DND-41 (cell line): ENCODE measurements at regions not wholly inside any gene's neighbourhood (a gene's known extent, or its start where the extent isn't known, plus 50 kb on each side); places are given as distances from the start of the nearest gene placed in this dataset.

ENCODE experiments used
- ATAC-seq: fragments of 200-7000 bp; cut with Tn5 transposase; 3 replicates; pipeline ENCODE4 v1.9.1; 2021; ENCODE audit warnings: low read depth; ENCODE audit not compliant: insufficient read depth
- DNase-seq: peaks from one replicate; pipeline ENCODE4 v3.0.0-alpha.2; 2020
- H2AFZ ChIP-seq: 2 replicates; pipeline ENCODE4 v1.6.0; 2012; ENCODE audit warnings: low read depth, low read length
- H3K27ac ChIP-seq: 2 replicates; pipeline ENCODE4 v1.5.1; 2012; ENCODE audit warnings: low read length, inconsistent platforms
- H3K27me3 ChIP-seq: fragments of 200-600 bp; sonication (generic); 2 replicates; pipeline ENCODE4 v1.6.0; 2012; ENCODE audit warnings: low read length, mild to moderate bottlenecking, inconsistent platforms; ENCODE audit not compliant: insufficient read depth, poor library complexity
- H3K36me3 ChIP-seq: 2 replicates; pipeline ENCODE4 v1.5.1; 2012; ENCODE audit warnings: low read length, inconsistent platforms; ENCODE audit not compliant: insufficient read depth
- H3K4me1 ChIP-seq: 2 replicates; pipeline ENCODE4 v1.5.1; 2012; ENCODE audit warnings: mild to moderate bottlenecking, low read length; ENCODE audit not compliant: insufficient read depth
- H3K4me2 ChIP-seq: 2 replicates; pipeline ENCODE4 v1.6.0; 2012; ENCODE audit warnings: mild to moderate bottlenecking, moderate library complexity, low read length, inconsistent platforms; ENCODE audit not compliant: insufficient read depth
- H3K4me3 ChIP-seq, 2 experiments: fragments of 200-600 bp in 1 of 2; shearing (Covaris generic) in 1 of 2; 2 replicates each; pipeline ENCODE4 v1.5.1; 2012 to 2016; ENCODE audit warnings: inconsistent platforms in 2 of 2, low read length in 2 of 2, mild to moderate bottlenecking in 2 of 2, low read depth in 1 of 2, moderate library complexity in 1 of 2
- H3K79me2 ChIP-seq: 2 replicates; pipeline ENCODE4 v1.6.0; 2012; ENCODE audit warnings: low read length, inconsistent platforms; ENCODE audit not compliant: insufficient read depth
- H3K9ac ChIP-seq: 2 replicates; pipeline ENCODE4 v1.6.0; 2012; ENCODE audit warnings: low read depth, mild to moderate bottlenecking, inconsistent platforms, low read length, moderate library complexity
- H3K9me3 ChIP-seq: 2 replicates; pipeline ENCODE4 v1.5.1; 2012; ENCODE audit warnings: low read length, moderate library complexity, mild to moderate bottlenecking, inconsistent platforms; ENCODE audit not compliant: insufficient read depth, severe bottlenecking
- H4K20me1 ChIP-seq: 2 replicates; pipeline ENCODE4 v1.6.0; 2012; ENCODE audit warnings: low read length; ENCODE audit not compliant: insufficient read depth
- EZH2 ChIP-seq: IDR thresholded peaks from 3 replicates; pipeline ENCODE4 v1.6.1; 2012; ENCODE audit warnings: borderline replicate concordance, low read depth, mild to moderate bottlenecking, moderate library complexity, low read length, inconsistent platforms; ENCODE audit not compliant: severe bottlenecking
- TF ChIP-seq, protein P1 (sequence below): IDR thresholded peaks from 2 replicates; pipeline ENCODE4 v1.5.1; 2012; ENCODE audit warnings: borderline replicate concordance, low read length, moderate library complexity, mild to moderate bottlenecking; ENCODE audit not compliant: poor library complexity, severe bottlenecking; ENCODE audit errors: extremely low read depth

DNA sequence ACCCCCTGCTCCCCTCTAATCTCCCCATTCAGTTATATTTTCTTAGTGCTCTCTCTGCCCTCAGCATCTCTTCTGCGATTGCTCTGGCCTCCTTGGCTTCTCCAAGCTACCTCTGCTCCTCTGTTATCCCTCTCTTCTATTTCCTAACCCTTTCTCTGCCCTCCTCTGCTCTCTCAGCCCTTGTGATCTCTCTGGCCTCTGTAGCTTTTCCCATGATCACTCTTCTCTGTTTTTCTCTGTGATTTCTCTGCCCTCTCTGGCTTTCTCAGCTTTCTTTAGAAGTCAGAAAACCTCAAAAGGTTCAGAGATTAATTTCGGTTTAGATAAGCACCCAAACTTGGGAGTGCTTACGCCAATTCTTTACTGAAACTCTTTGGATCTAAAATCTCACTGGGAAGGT is 795.0 kb downstream of the DIAPH3 start:
- Histone ChIP-seq H3K9me3 (no peaks in the 10 kb centered on the region), H3K4me1 (no peaks in the 10 kb centered on the region), H4K20me1 (no peaks in the 10 kb centered on the region), H3K4me2 (no peak overlapping the region), H3K27ac (no peak overlapping the region), H3K4me3 (no peak overlapping the region), H3K36me3 (no peaks in the 10 kb centered on the region), H3K79me2 (no peaks in the 10 kb centered on the region), H3K27me3 (no peaks in the 10 kb centered on the region), H3K9ac (no peak overlapping the region), H2AFZ (no peak overlapping the region)
- DNase-seq: no peak
- TF ChIP-seq, protein P1, sequence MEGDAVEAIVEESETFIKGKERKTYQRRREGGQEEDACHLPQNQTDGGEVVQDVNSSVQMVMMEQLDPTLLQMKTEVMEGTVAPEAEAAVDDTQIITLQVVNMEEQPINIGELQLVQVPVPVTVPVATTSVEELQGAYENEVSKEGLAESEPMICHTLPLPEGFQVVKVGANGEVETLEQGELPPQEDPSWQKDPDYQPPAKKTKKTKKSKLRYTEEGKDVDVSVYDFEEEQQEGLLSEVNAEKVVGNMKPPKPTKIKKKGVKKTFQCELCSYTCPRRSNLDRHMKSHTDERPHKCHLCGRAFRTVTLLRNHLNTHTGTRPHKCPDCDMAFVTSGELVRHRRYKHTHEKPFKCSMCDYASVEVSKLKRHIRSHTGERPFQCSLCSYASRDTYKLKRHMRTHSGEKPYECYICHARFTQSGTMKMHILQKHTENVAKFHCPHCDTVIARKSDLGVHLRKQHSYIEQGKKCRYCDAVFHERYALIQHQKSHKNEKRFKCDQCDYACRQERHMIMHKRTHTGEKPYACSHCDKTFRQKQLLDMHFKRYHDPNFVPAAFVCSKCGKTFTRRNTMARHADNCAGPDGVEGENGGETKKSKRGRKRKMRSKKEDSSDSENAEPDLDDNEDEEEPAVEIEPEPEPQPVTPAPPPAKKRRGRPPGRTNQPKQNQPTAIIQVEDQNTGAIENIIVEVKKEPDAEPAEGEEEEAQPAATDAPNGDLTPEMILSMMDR: no peak
- TF ChIP-seq EZH2: no peak
- no peak for ATAC-seq

DNA sequence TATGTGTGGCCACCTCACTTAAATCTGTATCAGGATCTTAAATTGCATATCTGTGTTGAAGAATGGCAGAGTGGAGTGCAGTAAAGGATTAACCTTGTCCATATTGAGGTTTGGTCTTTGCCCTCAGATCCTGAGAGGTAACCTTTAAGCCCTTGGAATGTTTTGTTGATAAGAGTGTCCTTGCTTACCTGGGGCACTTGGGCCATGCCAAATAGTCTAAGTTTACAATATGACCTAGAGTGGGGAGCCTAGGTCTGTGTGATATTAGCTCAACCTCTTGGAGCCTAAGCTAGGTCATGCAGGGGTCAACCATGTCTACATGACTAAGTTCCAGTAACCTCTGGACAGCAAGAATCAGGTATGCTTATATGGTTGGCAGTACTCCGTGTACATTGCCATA is 792.5 kb downstream of the DIAPH3 start:
- DNase-seq (no peak), ATAC-seq (no peak)
- Histone ChIP-seq H3K4me2 (no peak overlapping the region), H2AFZ (no peak overlapping the region), H3K9ac (no peak overlapping the region), H3K27me3 (peaks cover 3% of the 10 kb centered on the region), H3K4me1 (no peaks in the 10 kb centered on the region), H3K4me3 (no peak overlapping the region), H3K27ac (no peak overlapping the region), H4K20me1 (no peaks in the 10 kb centered on the region), H3K79me2 (no peaks in the 10 kb centered on the region), H3K36me3 (no peaks in the 10 kb centered on the region), H3K9me3 (no peaks in the 10 kb centered on the region)
- TF ChIP-seq EZH2: no peak
- TF ChIP-seq, protein P1: no peak

DNA sequence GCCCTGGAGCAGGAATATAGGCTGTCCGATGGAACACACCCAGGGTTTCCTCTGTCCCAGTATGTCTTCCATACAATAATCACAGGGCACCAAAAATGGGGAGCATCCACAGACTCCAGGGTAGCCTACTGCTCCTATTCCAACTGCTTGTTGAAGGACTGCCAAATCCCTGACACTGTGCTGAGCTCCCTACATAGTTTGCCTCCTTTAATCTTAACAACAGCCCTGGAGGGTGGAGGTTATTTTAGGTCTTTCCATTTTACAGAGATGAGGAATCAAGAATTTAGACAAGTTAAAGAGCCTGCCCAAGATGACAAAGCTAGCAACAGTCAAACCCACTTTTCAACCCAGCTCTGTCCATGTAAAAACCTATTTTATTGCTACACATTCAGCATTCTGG is 790.4 kb downstream of the DIAPH3 start:
- ATAC-seq: no peak
- TF ChIP-seq EZH2: no peak
- TF ChIP-seq, protein P1: no peak
- Histone ChIP-seq H3K9ac (no peak overlapping the region), H3K79me2 (no peaks in the 10 kb centered on the region), H3K4me3 (no peak overlapping the region), H4K20me1 (no peaks in the 10 kb centered on the region), H3K4me1 (no peaks in the 10 kb centered on the region), H3K9me3 (no peaks in the 10 kb centered on the region), H3K4me2 (no peak overlapping the region), H2AFZ (no peak overlapping the region), H3K27ac (no peak overlapping the region), H3K36me3 (no peaks in the 10 kb centered on the region), H3K27me3 (peaks cover 3% of the 10 kb centered on the region)
- no peak for DNase-seq

DNA sequence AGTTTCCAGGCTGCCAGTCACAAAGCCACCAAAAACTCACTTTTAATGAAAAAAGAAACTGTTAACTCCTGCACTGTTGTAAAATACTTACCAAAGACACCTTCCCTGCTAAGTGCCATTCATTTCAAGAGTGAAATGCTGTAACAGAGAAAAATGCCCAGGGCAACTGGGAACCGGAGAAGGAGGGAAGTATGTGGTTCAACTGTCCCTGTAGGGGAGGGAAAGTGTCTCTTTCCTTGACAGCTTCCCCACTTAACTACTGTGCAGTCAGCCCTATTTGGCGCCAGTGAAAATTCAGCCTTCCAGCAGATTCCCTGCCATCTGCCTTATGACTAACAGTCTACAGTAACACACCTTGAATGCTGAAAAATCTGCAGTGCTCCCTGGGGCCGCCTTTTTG is 789.0 kb downstream of the DIAPH3 start:
- no peak overlapping the region for H3K27ac ChIP-seq
- ATAC-seq (no peak), DNase-seq (no peak)
- H3K4me2 ChIP-seq: no peak overlapping the region
- peaks cover 3% of the 10 kb centered on the region for H3K27me3 ChIP-seq
- TF ChIP-seq, protein P1: no peak
- no peak for TF ChIP-seq EZH2
- no peaks in the 10 kb centered on the region for H3K4me1 ChIP-seq
- H3K79me2 ChIP-seq: no peaks in the 10 kb centered on the region
- no peak overlapping the region for H2AFZ ChIP-seq
- no peaks in the 10 kb centered on the region for H3K9me3 ChIP-seq
- H3K4me3 ChIP-seq: no peak overlapping the region
- H3K36me3 ChIP-seq: no peaks in the 10 kb centered on the region
- H4K20me1 ChIP-seq: no peaks in the 10 kb centered on the region
- H3K9ac ChIP-seq: no peak overlapping the region
